AG10803 (cell line): ENCODE measurements at regions not wholly inside any gene's neighbourhood (a gene's known extent, or its start where the extent isn't known, plus 50 kb on each side); places are given as distances from the start of the nearest gene placed in this dataset.

Source experiments
- DNase-seq: peaks from one replicate; pipeline ENCODE4 v3.0.0; 2010; ENCODE audit warnings: low read depth
- H3K4me3 ChIP-seq: 2 replicates; pipeline ENCODE4 v1.5.1; 2011; ENCODE audit warnings: mild to moderate bottlenecking, low read length, control low read depth
- CTCF ChIP-seq: conservative IDR thresholded peaks from 2 replicates; pipeline ENCODE4 v1.5.1; 2011; ENCODE audit warnings: mild to moderate bottlenecking, low read length, control low read depth, inconsistent platforms

- TF ChIP-seq CTCF, result no peak
- no peak for DNase-seq
- no peak overlapping the region for H3K4me3 ChIP-seq
Measured at GRCh38 chrX:42565739-42566138, 212.2 kb downstream of the PPP1R2C start.

- no peak for DNase-seq
- TF ChIP-seq CTCF, result no peak
- no peak overlapping the region for H3K4me3 ChIP-seq
Measured at GRCh38 chrX:42546800-42547199, 231.2 kb downstream of the PPP1R2C start.

- TF ChIP-seq CTCF, result no peak
- no peak for DNase-seq
- no peak overlapping the region for H3K4me3 ChIP-seq
Measured at GRCh38 chrX:42544883-42545282, 233.1 kb downstream of the PPP1R2C start.

- H3K4me3 ChIP-seq, result no peak overlapping the region
- DNase-seq, result no peak
- TF ChIP-seq CTCF, result no peak
Measured at GRCh38 chrX:42541554-42541953, 236.4 kb downstream of the PPP1R2C start.

GRCh38 chrX:42540146-42540545 lies 237.8 kb downstream of the PPP1R2C start:
- no peak for DNase-seq
- TF ChIP-seq CTCF, result no peak
- no peak overlapping the region for H3K4me3 ChIP-seq

GRCh38 chrX:42538405-42538804 lies 239.6 kb downstream of the PPP1R2C start:
- TF ChIP-seq CTCF, result no peak
- H3K4me3 ChIP-seq, result no peak overlapping the region
- DNase-seq, result no peak

- no peak for DNase-seq
- no peak overlapping the region for H3K4me3 ChIP-seq
- no peak for TF ChIP-seq CTCF
Measured at GRCh38 chrX:42536286-42536685, 241.7 kb downstream of the PPP1R2C start.
